GM23248 (cell line): ENCODE measurements at regions not wholly inside any gene's neighbourhood (a gene's known extent, or its start where the extent isn't known, plus 50 kb on each side); places are given as distances from the start of the nearest gene placed in this dataset.

Experiments used
- EZH2 ChIP-seq: fragments of 200-600 bp; sonication (generic); IDR thresholded peaks from 2 replicates; pipeline ENCODE4 v1.6.1; 2018; ENCODE audit warnings: antibody characterized with exemption, mild to moderate bottlenecking; ENCODE audit not compliant: insufficient read depth, poor library complexity, severe bottlenecking
- EZH2phosphoT487 ChIP-seq: fragments of 200-600 bp; sonication (generic); IDR thresholded peaks from 2 replicates; pipeline ENCODE4 v1.6.1; 2018; ENCODE audit warnings: antibody characterized with exemption, moderate library complexity, mild to moderate bottlenecking, low read depth; ENCODE audit not compliant: insufficient read depth

GRCh38 chr4:157655096-157655809, 434.7 kb downstream of the GRIA2 start:
- TF ChIP-seq EZH2phosphoT487 = no peak
- no peak for TF ChIP-seq EZH2
